NCI-H446 treated with DMSO at 0.1 percent for 48 hours (cell line): ENCODE measurements at regions not wholly inside any gene's neighbourhood (a gene's known extent, or its start where the extent isn't known, plus 50 kb on each side); places are given as distances from the start of the nearest gene placed in this dataset.

Experiments
- DNase-seq: peaks from one replicate; lab custom pipeline; 2025; lab: John Stamatoyannopoulos, UW

DNA sequence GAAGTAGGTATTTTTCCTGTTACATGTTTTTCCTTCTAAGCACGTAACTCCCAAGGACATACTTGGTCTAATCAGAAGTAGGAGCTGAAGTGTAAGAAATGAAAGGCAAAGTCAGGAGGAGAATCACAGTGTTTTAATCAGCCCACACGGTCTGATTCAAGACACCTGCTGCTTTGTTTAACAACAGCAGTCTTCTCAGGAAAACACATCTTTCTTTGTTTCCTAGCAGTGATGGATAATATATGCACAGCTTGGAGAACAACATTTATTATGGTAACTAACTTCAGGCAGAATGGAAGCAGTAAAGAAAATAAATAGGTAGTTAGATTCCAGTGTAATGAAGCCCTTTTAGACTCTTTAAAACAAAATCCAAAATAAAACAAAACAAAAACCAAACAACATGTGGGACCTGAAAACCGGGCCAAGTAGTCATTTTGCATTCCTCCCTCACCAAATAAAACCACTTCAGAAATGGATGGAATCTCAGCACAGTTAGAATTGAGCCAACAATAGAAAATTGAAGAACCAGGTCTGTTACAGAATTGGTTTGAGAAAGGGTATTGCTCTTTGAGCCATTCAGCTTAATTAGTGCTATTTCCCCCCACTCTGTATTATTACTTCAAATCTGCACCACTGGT, 61.1 kb upstream of the UGP2 start:
- DNase-seq, result no peak

DNA sequence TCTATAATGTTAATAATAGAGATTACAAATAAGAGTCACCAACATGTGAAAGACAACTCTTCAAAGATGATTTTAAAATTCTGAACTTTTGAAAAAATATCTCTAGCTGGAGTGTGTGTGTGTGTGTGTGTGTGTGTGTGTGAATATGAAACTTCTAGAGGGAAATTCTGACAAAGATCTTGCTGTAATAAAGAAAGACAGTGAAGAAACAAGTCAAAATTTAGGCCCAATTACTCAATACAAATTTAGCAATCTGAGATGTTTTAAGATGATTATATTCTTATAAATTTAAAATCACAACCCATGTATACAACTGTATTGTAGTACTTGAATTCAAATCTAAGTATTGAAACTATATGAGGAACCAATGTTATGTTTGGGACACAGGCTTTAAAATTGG, 57.2 kb upstream of the UGP2 start:
- DNase-seq, result no peak

- DNase-seq, result no peak
Measured at GRCh38 chr2:63785096-63785495, 56.6 kb upstream of the UGP2 start.

DNA sequence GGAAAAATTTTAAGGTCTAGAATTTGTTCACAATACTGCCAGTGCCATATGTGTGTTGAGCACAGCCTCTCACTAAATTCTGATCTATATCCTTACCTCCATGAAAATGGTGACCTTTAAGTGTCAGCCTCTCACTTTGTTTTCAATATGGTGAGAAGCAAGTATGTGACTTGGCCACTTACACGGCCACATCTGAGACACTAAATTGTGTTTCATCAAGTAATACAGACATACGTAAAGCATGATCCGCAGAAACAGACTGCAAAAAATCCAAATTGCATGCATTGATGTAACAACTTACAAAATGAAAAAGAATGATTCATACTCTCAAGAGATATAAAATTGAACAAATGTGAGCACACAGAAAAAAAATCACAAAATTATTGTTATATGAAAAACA, 55.2 kb upstream of the UGP2 start:
- DNase-seq, result no peak

DNA sequence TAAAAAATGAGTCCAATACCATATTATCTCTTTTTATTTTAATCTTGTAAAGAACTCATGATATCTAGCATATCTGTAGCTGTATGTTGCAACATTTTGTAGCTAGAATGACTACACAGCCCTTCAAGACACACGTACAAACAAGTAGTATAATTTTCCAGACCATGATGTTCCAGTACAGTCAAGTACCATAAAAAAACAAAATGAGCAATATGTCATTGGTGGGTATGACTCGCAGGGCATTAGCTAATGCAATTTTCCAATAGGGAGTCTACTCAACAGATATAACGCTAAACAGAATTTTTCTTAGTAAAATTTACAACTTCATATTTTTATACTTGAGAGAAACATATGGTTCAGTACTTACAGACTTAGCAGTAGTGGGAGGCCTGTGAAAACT, 53.6 kb upstream of the UGP2 start:
- DNase-seq, result no peak

- DNase-seq, result no peak
Measured at GRCh38 chr2:63789338-63790020, 52.2 kb upstream of the UGP2 start.

DNA sequence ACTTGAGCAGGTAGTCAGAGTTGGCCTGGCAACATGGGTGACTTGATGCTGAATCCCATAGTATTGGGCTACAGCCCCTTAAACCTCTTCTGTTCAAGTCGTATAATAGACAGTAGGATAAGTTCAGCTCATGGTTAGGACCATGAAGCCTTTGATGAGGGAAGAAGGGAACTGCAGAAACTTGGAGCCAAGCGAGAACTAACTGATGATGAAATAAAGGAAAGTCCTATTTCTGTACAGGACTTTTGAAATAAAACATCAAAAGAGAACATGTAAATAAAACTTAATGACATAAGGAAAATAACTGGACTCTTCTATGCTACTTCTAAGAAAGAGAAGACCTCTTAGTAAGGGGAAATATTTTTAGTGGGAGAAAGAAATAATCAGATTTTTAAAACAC, 51.2 kb upstream of the UGP2 start:
- DNase-seq, result no peak

DNA sequence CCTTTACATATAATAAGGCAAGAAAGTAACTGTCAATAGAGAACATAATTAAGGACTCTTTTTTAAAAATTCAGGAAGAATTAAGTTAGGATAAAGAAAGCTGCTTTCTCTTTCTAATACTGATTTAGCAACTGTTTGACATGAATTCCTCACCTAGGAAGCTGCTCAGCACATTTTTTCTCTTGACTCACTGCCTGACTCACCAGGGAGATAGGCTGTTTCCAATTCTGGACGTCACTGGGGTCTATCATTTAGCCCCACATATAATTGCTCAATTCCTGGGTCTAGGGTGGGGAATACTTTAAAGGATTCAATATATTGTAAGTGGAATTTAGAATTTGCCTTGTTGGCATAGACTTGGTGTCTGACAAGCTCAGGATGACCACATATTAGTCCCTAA, 50.8 kb upstream of the UGP2 start:
- DNase-seq, result no peak

- DNase-seq, result no peak
Measured at GRCh38 chr2:63791387-63791786, 50.3 kb upstream of the UGP2 start.
